IPS-18a (cell line): ENCODE measurements at regions not wholly inside any gene's neighbourhood (a gene's known extent, or its start where the extent isn't known, plus 50 kb on each side); places are given as distances from the start of the nearest gene placed in this dataset.

ENCODE experiments used
- H3K27ac ChIP-seq: one replicate; pipeline ENCODE4 v1.5.1; 2013; ENCODE audit warnings: low read length
- H3K27me3 ChIP-seq: one replicate; pipeline ENCODE4 v1.6.1; 2013; ENCODE audit warnings: mild to moderate bottlenecking, low read length; ENCODE audit not compliant: control insufficient read depth, insufficient read depth
- H3K36me3 ChIP-seq: one replicate; pipeline ENCODE4 v1.6.1; 2013; ENCODE audit warnings: low read depth, low read length; ENCODE audit not compliant: control insufficient read depth
- H3K4me1 ChIP-seq: one replicate; pipeline ENCODE4 v1.6.1; 2013; ENCODE audit warnings: low read depth, low read length; ENCODE audit not compliant: control insufficient read depth
- H3K4me3 ChIP-seq: one replicate; pipeline ENCODE4 v1.5.1; 2013; ENCODE audit warnings: low read length
- H3K9ac ChIP-seq: one replicate; pipeline ENCODE4 v1.6.1; 2013; ENCODE audit warnings: mild to moderate bottlenecking, low read length, moderate library complexity
- H3K9me3 ChIP-seq: one replicate; pipeline ENCODE4 v1.6.1; 2013; ENCODE audit warnings: low read depth, low read length; ENCODE audit not compliant: control insufficient read depth

DNA sequence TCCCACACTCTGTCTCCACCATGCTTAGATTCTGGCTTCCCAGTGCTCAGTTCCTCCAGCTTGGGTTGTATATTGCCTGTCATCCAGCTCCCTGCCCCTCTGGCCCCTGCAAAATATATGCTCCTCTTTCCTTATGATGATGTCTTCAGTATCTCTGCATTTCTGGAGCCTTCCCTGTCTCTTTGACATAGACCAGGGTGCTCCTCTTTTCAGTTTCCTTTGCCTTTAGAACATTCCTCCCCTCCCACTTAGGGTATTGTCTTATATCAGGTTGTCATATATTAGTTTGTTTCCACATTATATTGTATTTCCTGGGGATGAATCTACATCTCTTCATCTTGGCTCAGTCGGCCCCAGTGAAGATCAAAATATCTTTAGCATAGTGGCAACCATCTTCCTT is 526.4 kb downstream of the MID1IP1 start:
- no peaks in the 10 kb centered on the region for H3K27me3 ChIP-seq
- peaks cover 7% of the 10 kb centered on the region for H3K9me3 ChIP-seq
- H3K9ac ChIP-seq: no peak overlapping the region
- H3K4me1 ChIP-seq: no peaks in the 10 kb centered on the region
- H3K4me3 ChIP-seq: no peak overlapping the region
- H3K36me3 ChIP-seq: no peaks in the 10 kb centered on the region
- no peak overlapping the region for H3K27ac ChIP-seq

DNA sequence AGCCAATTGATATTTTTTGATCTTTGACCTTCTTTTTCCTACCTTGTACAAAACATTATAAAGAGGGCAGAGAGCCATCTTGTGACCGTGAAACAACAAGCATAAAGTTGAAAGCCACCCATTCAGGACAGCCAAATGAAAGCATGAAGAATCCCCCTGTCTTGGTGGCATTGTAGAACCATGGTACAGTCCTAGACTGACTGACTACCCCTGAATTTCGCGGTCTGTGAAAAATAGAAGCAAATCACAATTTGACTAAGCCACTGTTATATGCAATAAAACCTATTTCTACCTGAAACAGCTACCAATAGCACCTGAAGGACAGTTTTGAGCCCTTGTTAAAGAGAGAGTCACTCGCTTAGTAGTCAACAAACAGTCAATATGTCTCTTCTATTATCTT is 527.4 kb downstream of the MID1IP1 start:
- H3K4me1 ChIP-seq: no peaks in the 10 kb centered on the region
- peaks cover 10% of the 10 kb centered on the region for H3K9me3 ChIP-seq
- H3K27ac ChIP-seq: no peak overlapping the region

DNA sequence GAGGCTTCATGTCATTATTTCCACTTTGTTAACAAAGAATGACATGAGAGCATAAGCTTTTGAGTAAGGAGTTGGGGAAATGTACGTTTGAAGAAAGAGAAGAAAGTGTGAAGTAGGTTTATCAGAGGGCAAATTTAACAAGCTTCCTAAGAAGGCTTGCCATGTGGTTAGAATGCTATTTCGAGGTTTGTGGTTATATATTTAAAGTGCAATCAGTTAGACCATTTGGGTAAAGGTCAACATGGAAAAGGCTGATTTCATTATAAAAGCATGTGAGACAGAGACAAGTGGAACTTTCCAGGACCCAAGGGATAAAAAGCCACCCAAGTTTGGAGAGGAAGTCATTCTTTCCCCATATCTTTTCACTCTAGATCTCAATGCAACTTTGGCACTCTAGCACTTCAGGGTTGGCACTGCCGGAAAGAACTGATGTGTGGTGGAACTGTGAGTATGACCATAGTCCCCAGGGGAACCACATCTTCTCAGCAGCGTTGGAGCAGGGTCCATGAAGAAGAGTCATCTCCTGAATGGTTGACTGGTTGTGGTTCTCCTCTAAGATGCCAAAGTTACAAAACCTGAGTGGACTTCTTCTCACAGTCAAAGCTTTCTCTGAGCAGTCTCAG is 529.9 kb downstream of the MID1IP1 start:
- H3K9me3 ChIP-seq: peaks cover 10% of the 10 kb centered on the region
- H3K4me1 ChIP-seq: no peaks in the 10 kb centered on the region
- no peak overlapping the region for H3K4me3 ChIP-seq
- no peaks in the 10 kb centered on the region for H3K36me3 ChIP-seq
- H3K27ac ChIP-seq: no peak overlapping the region
- H3K9ac ChIP-seq: no peak overlapping the region
- no peaks in the 10 kb centered on the region for H3K27me3 ChIP-seq

More for the DNA sequence above, 527.4 kb downstream of the MID1IP1 start:
- no peaks in the 10 kb centered on the region for H3K36me3 ChIP-seq
- H3K4me3 ChIP-seq: no peak overlapping the region
- H3K9ac ChIP-seq: no peak overlapping the region
- H3K27me3 ChIP-seq: no peaks in the 10 kb centered on the region

DNA sequence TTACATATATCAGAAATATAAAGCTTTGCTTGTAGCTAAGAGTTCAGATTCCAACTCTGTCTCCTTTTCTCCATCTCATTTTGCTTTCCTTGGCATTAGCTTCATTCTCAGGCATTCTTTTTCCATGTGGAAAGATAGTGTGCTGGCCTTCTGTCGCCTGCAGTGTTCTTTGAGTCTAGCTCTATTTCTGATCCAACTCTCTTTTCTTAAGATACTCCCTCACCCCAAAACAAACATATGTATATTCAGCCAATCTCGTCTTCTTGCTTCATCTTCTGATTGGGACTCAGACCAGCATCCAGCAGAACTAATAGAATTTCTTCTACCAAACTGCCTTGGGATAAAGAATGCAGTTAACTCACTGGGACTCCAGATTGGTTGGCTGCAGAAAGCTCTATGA is 532.2 kb downstream of the MID1IP1 start:
- H3K9ac ChIP-seq: no peak overlapping the region
- H3K27me3 ChIP-seq: no peaks in the 10 kb centered on the region
- no peaks in the 10 kb centered on the region for H3K4me1 ChIP-seq
- H3K4me3 ChIP-seq: no peak overlapping the region
- peaks cover 9% of the 10 kb centered on the region for H3K9me3 ChIP-seq
- H3K27ac ChIP-seq: no peak overlapping the region
- H3K36me3 ChIP-seq: no peaks in the 10 kb centered on the region

DNA sequence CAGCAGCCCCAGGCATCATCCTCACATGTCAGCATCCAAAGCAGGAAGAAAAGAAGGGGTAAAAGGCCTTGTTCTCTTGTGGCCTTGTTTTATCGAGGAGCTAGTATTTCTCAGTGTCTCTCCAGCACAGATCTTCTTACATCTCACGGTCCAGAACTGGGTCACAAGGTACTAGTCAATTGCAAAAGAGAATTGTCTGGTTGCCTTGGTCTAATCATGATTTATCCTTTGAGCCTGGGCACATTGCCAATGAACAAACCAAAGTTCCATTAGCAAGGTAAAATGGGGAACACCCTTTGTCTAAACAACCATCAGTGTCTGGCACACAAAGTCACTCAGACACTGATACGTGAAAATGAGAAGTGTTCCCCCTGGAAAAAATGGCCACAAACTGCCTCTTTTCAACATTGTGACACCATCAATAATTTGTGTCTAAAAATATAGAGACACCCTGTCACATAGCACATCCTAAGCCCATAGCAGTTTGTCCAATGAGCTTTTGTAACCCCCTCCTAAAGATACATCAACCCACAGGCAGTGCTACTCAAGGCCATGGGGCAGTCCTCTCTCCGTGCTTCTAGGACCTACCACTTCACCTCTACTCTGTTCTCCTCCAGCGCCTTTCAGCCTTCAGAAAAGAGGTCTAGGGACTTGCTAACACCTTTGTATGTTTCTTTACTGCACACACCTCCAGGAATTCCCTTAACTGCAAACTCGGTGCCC is 534.4 kb downstream of the MID1IP1 start:
- H3K4me1 ChIP-seq: no peaks in the 10 kb centered on the region
- peaks cover 3% of the 10 kb centered on the region for H3K9me3 ChIP-seq
- no peak overlapping the region for H3K9ac ChIP-seq

DNA sequence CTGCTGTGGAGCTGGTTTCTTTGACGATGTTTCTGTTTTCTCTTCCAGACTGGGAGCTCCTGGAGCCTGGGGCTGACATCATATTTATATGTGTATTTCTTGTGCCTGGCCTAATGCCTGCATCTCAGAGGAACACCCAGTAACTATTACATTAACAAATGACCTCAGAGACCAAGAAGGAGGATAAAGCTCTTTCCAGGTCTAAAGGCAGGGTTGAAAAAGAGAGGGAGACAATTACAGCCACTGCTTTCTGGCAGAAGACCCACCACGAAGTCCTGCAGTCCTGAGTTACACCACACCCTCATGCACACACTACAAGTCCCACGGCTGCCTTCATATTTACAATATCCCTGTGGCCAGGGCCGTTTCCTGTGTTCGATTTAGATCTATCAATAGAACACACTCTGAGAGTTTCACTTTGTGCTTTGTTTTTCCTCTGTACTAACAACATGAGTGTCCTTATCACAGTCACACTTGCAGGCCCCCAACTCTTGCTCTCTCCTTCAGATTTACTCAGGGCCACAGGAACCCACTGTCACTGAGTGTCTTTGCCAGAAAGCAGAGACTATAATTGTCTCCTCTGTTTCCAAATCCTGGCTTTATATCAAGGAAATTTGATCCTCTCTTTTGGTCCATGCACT is 535.5 kb downstream of the MID1IP1 start:
- H3K9ac ChIP-seq: no peak overlapping the region
- H3K9me3 ChIP-seq: peaks cover 3% of the 10 kb centered on the region
- no peaks in the 10 kb centered on the region for H3K27me3 ChIP-seq
- no peaks in the 10 kb centered on the region for H3K4me1 ChIP-seq
- no peak overlapping the region for H3K4me3 ChIP-seq
- no peak overlapping the region for H3K27ac ChIP-seq
- H3K36me3 ChIP-seq: no peaks in the 10 kb centered on the region

More for the DNA sequence above, 534.4 kb downstream of the MID1IP1 start:
- Histone ChIP-seq H3K27ac (no peak overlapping the region), H3K27me3 (no peaks in the 10 kb centered on the region), H3K4me3 (no peak overlapping the region), H3K36me3 (no peaks in the 10 kb centered on the region)

DNA sequence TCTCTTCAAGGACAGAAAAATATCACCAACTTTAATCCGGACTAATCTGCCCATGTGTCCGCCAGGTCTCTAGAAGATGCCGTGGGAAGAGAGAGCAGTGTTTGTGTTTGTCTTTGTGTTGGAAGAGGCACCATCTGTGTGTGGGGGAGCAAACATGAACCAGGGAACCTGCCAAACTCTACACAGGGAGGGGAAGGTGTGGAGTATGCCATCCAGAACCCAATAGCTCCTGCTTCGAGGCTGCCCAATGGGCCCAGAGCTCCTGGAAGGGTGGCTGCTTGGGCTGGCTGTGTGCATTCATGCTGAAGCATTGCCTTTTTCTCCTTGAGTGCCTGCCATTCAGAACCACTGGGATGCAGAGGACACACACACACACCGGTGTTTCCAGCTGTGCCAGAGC is 536.2 kb downstream of the MID1IP1 start:
- Histone ChIP-seq H3K27ac (no peak overlapping the region), H3K27me3 (no peaks in the 10 kb centered on the region), H3K4me3 (no peak overlapping the region), H3K9me3 (peaks cover 3% of the 10 kb centered on the region), H3K9ac (no peak overlapping the region), H3K4me1 (no peaks in the 10 kb centered on the region), H3K36me3 (no peaks in the 10 kb centered on the region)

DNA sequence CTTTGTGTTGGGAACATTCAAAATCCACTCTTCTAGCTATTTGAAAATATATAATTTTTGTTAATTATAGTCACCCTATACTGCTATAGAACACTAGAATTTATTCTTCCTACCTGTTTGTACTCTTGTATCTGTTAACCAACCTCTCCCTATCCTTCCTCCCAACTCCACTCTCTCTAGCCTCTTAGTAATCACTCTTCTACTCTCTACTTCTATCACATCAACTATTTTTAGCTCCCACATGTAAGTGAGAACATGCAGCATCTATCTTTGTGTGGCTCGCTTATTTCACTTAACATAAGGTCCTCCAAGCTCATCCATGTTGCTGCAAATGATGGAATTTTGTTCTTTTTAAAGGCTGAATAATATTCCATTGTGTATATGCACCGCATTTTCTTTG is 537.3 kb downstream of the MID1IP1 start:
- no peak overlapping the region for H3K9ac ChIP-seq
- no peak overlapping the region for H3K4me3 ChIP-seq
- H3K27ac ChIP-seq: no peak overlapping the region
- H3K27me3 ChIP-seq: no peaks in the 10 kb centered on the region
- no peaks in the 10 kb centered on the region for H3K36me3 ChIP-seq
- H3K9me3 ChIP-seq: peaks cover under 1% of the 10 kb centered on the region
- H3K4me1 ChIP-seq: no peaks in the 10 kb centered on the region

DNA sequence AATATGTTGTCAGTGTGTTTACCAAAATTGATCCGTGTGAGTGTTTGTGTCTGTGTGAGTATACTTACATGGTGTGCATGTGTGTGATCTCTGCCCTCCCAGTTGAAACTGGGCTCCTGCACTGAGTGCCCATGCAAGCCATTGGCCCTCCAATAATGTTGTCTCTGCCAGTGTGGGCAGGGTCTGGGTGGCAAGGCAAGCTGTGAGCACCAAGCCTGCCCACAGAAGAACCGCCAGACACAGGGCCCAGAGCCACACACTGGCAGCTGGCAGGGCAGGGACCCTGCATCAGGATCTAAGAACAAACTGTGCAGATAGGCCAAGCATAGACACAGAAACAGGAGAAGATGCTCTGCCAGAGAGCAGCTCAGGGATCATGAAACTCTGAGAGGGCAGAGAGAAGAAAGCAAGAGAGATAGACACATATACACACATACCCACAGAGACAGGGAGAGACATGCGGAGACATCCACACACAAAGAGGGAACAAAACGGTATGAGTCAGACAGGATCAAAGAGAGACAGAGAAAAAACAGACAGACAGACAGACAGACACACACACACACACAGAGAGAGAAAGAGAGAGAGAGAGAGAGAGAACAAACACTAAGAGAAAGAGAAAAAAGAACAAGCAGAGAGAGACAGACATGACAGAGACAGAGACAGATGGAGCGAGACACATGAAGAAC is 555.0 kb downstream of the MID1IP1 start:
- Histone ChIP-seq H3K27me3 (no peaks in the 10 kb centered on the region), H3K4me1 (no peaks in the 10 kb centered on the region), H3K9me3 (peaks cover 5% of the 10 kb centered on the region), H3K4me3 (no peak overlapping the region), H3K27ac (no peak overlapping the region), H3K9ac (no peak overlapping the region), H3K36me3 (no peaks in the 10 kb centered on the region)

DNA sequence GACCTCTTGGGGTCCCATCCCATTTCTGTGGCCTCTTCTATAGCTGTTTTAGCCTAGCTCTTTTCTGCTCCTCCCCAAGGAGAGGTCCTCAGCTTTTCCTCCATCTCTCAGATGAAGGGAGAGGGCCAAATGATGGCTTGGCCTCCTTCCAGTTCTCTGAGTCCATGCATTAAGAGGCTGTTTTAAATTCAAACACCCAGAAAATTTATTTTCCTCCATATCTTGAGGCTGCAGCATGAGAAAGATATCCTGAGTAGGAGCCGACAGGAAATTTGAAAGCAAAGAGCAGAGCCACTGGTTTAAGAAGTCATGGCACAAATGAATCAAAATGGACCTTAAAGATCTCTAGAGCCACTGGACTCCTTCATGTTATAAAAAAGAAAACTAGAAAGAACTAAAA is 558.8 kb downstream of the MID1IP1 start:
- Histone ChIP-seq H3K9ac (no peak overlapping the region), H3K27me3 (no peaks in the 10 kb centered on the region), H3K27ac (no peak overlapping the region), H3K4me3 (no peak overlapping the region), H3K4me1 (no peaks in the 10 kb centered on the region), H3K36me3 (no peaks in the 10 kb centered on the region), H3K9me3 (peaks cover under 1% of the 10 kb centered on the region)

DNA sequence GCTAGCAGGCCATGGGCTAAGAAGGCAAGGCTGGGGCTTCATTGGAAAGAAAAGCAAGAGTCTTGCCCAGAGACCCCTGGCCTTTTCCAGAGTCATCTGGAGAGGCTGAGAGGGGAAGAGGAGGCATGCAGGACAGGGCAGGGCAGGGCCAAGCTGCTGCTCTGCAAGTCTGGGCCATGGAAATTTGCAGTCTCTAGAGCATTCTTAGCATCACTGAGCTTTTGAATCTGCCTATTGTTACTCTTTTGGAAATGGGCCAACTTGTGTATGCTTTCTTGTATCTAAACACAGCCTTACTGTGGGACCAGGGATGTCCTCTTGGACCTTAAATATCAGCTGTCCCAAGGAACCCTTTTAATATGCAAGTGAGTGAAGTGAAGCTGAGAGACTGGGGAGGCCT is 560.5 kb downstream of the MID1IP1 start:
- H3K9me3 ChIP-seq: peaks cover 4% of the 10 kb centered on the region
- H3K27ac ChIP-seq: no peak overlapping the region
- no peak overlapping the region for H3K9ac ChIP-seq
- no peaks in the 10 kb centered on the region for H3K4me1 ChIP-seq
- no peaks in the 10 kb centered on the region for H3K27me3 ChIP-seq
- no peaks in the 10 kb centered on the region for H3K36me3 ChIP-seq
- no peak overlapping the region for H3K4me3 ChIP-seq
